A673 (cell line): ENCODE measurements at regions not wholly inside any gene's neighbourhood (a gene's known extent, or its start where the extent isn't known, plus 50 kb on each side); places are given as distances from the start of the nearest gene placed in this dataset.
"Not testable (repeated sequence)": the region's sequence is repeated elsewhere in the genome, so short reads cannot be mapped to it uniquely, and the experiment has no call there.

Experiments
- BruUV-seq: library from RNA; stranded (reverse); fragments of 400-500 nt; replicated peaks from 2 replicates; lab custom pipeline; 2021; lab: Mats Ljungman, UMichigan
- CTCF ChIA-PET: fragments of 300-600 bp; sonication (Branson Sonifier 250); formaldehyde crosslinking; loops from one replicate; lab custom pipeline; 2022; ENCODE audit warnings: antibody characterized with exemption; lab: Charles Lee
- POLR2A ChIA-PET: fragments of 300-600 bp; sonication (Branson Sonifier 250); formaldehyde crosslinking; loops from one replicate; lab custom pipeline; 2022; ENCODE audit warnings: antibody characterized with exemption; ENCODE audit not compliant: low non-redundant PET; lab: Charles Lee
- DNase-seq: peaks from one replicate; pipeline ENCODE4 v3.0.0-alpha.2; 2015; ENCODE audit warnings: low spot score
- H3K27ac ChIP-seq: fragments of 200-600 bp; sonication (generic); 2 replicates; pipeline ENCODE4 v1.5.1; 2016; ENCODE audit warnings: mixed run types, low read depth, mild to moderate bottlenecking, mixed read lengths, antibody characterized with exemption, low read length; ENCODE audit not compliant: poor library complexity, severe bottlenecking
- H3K27me3 ChIP-seq: fragments of 200-600 bp; sonication (generic); replicated peaks from 2 replicates; pipeline ENCODE4 v1.6.1; 2017; ENCODE audit warnings: mixed run types, low read depth, mild to moderate bottlenecking, mixed read lengths, antibody characterized with exemption, low read length; ENCODE audit not compliant: insufficient read depth, poor library complexity
- H3K36me3 ChIP-seq: fragments of 200-600 bp; sonication (generic); 2 replicates; pipeline ENCODE4 v1.6.1; 2016; ENCODE audit warnings: mixed run types, mild to moderate bottlenecking, mixed read lengths, antibody characterized with exemption, low read length; ENCODE audit not compliant: insufficient read depth, poor library complexity, severe bottlenecking
- H3K4me1 ChIP-seq: fragments of 200-600 bp; sonication (generic); 2 replicates; pipeline ENCODE4 v1.6.1; 2017; ENCODE audit warnings: mixed run types, mild to moderate bottlenecking, mixed read lengths, antibody characterized with exemption, low read length; ENCODE audit not compliant: insufficient read depth, poor library complexity, severe bottlenecking
- H3K4me3 ChIP-seq: fragments of 200-600 bp; sonication (generic); 2 replicates; pipeline ENCODE4 v1.5.1; 2016; ENCODE audit warnings: low read depth, mixed run types, mild to moderate bottlenecking, mixed read lengths, low read length; ENCODE audit not compliant: poor library complexity, severe bottlenecking
- H3K9me3 ChIP-seq: fragments of 200-600 bp; sonication (generic); 2 replicates; pipeline ENCODE4 v1.6.1; 2016; ENCODE audit warnings: mixed run types, low read depth, mild to moderate bottlenecking, mixed read lengths, antibody characterized with exemption, low read length; ENCODE audit not compliant: poor library complexity, severe bottlenecking
- CTCF ChIP-seq: fragments of 300-800, 200-600 bp; sonication (generic); conservative IDR thresholded peaks from 2 replicates; pipeline ENCODE4 v1.5.1; 2017; ENCODE audit warnings: low read depth, mild to moderate bottlenecking, antibody characterized with exemption, low read length, moderate library complexity, mixed read lengths
- EZH2 ChIP-seq: fragments of 200-600 bp; sonication (generic); IDR thresholded peaks from 2 replicates; pipeline ENCODE4 v1.6.1; 2017; ENCODE audit warnings: borderline replicate concordance, low read depth, mild to moderate bottlenecking, mixed read lengths, antibody characterized with exemption, low read length; ENCODE audit not compliant: poor library complexity, severe bottlenecking
- intact Hi-C: fragments of 100-400 bp; cut with micrococcal nuclease; formaldehyde crosslinking; loops from one replicate; pipeline ENCODE4 v1.10.0; 2022; ENCODE audit not compliant: unreplicated experiment

- H3K36me3 ChIP-seq, BruUV-seq, H3K27me3 ChIP-seq, intact Hi-C loops, H3K27ac ChIP-seq, H3K9me3 ChIP-seq, CTCF ChIA-PET, DNase-seq, POLR2A ChIA-PET, H3K4me3 ChIP-seq, H3K4me1 ChIP-seq: not testable (repeated sequence)
Measured at GRCh38 chr19:34620134-34620533, 56.8 kb downstream of the SCGB2B2 start.

GRCh38 chr19:34618410-34618809 lies 58.5 kb downstream of the SCGB2B2 start:
- Histone ChIP-seq H3K9me3 (peaks cover 4% of the 10 kb centered on the region), H3K4me3 (no peak overlapping the region), H3K36me3 (no peaks in the 10 kb centered on the region), H3K4me1 (no peaks in the 10 kb centered on the region), H3K27me3 (no peaks in the 10 kb centered on the region), H3K27ac (no peak overlapping the region)
- POLR2A ChIA-PET, result no interaction called here
- TF ChIP-seq CTCF, result no peak
- TF ChIP-seq EZH2, result no peak
- intact Hi-C loops, result no loop called here
- CTCF ChIA-PET, result no interaction called here
- BruUV-seq, result no TSS peak
- no peak for DNase-seq

- BruUV-seq, H3K36me3 ChIP-seq, intact Hi-C loops, H3K9me3 ChIP-seq, H3K27me3 ChIP-seq, DNase-seq, H3K27ac ChIP-seq, H3K4me1 ChIP-seq, CTCF ChIA-PET, POLR2A ChIA-PET, H3K4me3 ChIP-seq: not testable (repeated sequence)
Measured at GRCh38 chr19:34617996-34618395, 59.0 kb downstream of the SCGB2B2 start.

- Histone ChIP-seq H3K4me1 (no peaks in the 10 kb centered on the region), H3K27me3 (no peaks in the 10 kb centered on the region), H3K4me3 (no peak overlapping the region), H3K36me3 (no peaks in the 10 kb centered on the region), H3K9me3 (no peaks in the 10 kb centered on the region), H3K27ac (no peak overlapping the region)
- ChIA-PET POLR2A (no interaction called here), CTCF (no interaction called here)
- DNase-seq, result no peak
- BruUV-seq, result no TSS peak
- intact Hi-C loops, result no loop called here
- TF ChIP-seq EZH2 (no peak), CTCF (no peak)
Measured at GRCh38 chr19:34603003-34603402, 74.0 kb downstream of the SCGB2B2 start.
